Right lobe of liver (tissue), 6 donors: ENCODE measurements at regions not wholly inside any gene's neighbourhood (a gene's known extent, or its start where the extent isn't known, plus 50 kb on each side); places are given as distances from the start of the nearest gene placed in this dataset.

Experiments used
- ATAC-seq, 4 donors: fragments of 200-7000 bp; cut with Tn5 transposase; one replicate each; pipeline ENCODE4 v1.9.1; 2020; ENCODE audit warnings: mild to moderate bottlenecking in 4 of 4, moderate library complexity in 4 of 4
- DNase-seq, 3 donors: peaks; one replicate each; pipeline ENCODE4 v3.0.0-alpha.2; 2020
- H3K27ac ChIP-seq, 3 donors: fragments of 200-600 bp; one replicate each; pipeline ENCODE4 v1.8.0; 2022
- H3K27me3 ChIP-seq, 2 donors: fragments of 200-600 bp; one replicate each; pipeline ENCODE4 v1.8.0; 2022
- H3K36me3 ChIP-seq, 4 donors: fragments of 200-600 bp; sonication (generic) in 1 of 4; one replicate each; pipeline versions ENCODE4 v1.5.1 to v1.8.0; 2017 to 2022; ENCODE audit warnings: control low read depth in 1 of 4
- H3K4me1 ChIP-seq, 4 donors: fragments of 200-600 bp; sonication (generic) in 1 of 4; one replicate each; pipeline versions ENCODE4 v1.5.1 to v1.8.0; 2017 to 2022; ENCODE audit warnings: control low read depth in 1 of 4
- H3K4me3 ChIP-seq, 3 donors: fragments of 200-600 bp; one replicate each; pipeline ENCODE4 v1.8.0; 2022
- H3K9me3 ChIP-seq, 4 donors: fragments of 200-600 bp; sonication (generic) in 1 of 4; one replicate each; pipeline versions ENCODE4 v1.5.1 to v1.8.0; 2017 to 2022; ENCODE audit warnings: control low read depth in 1 of 4
- CTCF ChIP-seq, 4 donors: fragments of 200-600 bp in 3 of 4; fragments of 450-650 bp in 1 of 4; IDR thresholded peaks; one replicate each; pipeline versions ENCODE4 v1.5.1 to v1.8.0; 2016 to 2022; ENCODE audit warnings: antibody characterized with exemption in 4 of 4, mild to moderate bottlenecking in 2 of 4
- POLR2A ChIP-seq: fragments of 450-650 bp; IDR thresholded peaks from one replicate; pipeline ENCODE4 v1.6.1; 2017; ENCODE audit warnings: antibody characterized with exemption, mild to moderate bottlenecking
- WGBS: methylation state at CpG from one replicate; pipeline ENCODE4 v1.1.6; 2018; ENCODE audit warnings: low coverage, low lambda C conversion rate; ENCODE audit not compliant: insufficient coverage; ENCODE audit errors: missing lambda C conversion rate; 5-methylcytosine and 5-hydroxymethylcytosine counted together
- intact Hi-C, 2 donors: fragments of 100-400 bp; cut with DNase I; formaldehyde crosslinking; loops; one replicate each; pipeline versions ENCODE4 v1.11.2 to v1.14.1; 2022
- donor health status: DM: no; HTN: yes; CAD: no.
- donor health status: DM: no; HTN: no; CAD: no.
- donor health status: DM: no; HTN: no; CAD: no.
- donor health status: DM: no; HTN: yes; CAD: no.
- donor health status: DM: no; HTN: yes; CAD: no.

- 44% methylated on average over 1 of the region's 1 CpG for WGBS
- Histone ChIP-seq H3K36me3 (no peaks in the 10 kb centered on the region), H3K27ac (no peak overlapping the region), H3K27me3 (no peaks in the 10 kb centered on the region), H3K9me3 (peaks cover 0 to 3% (median 0%) of the 10 kb centered on the region in 4 donors), H3K4me1 (no peaks in the 10 kb centered on the region), H3K4me3 (no peak overlapping the region)
- intact Hi-C loops: no loop called here
- TF ChIP-seq CTCF (IDR thresholded peaks at IDR 0.05) (no peak), POLR2A (no peak)
- ATAC-seq (no peak), DNase-seq (no peak)
These were observed 538.3 kb downstream of the SLITRK6 start for GRCh38 chr13:85260896-85261295.

GRCh38 chr13:85255978-85256377 lies 543.2 kb downstream of the SLITRK6 start:
- no peak overlapping the region for H3K27ac ChIP-seq
- H3K4me3 ChIP-seq: no peak overlapping the region
- ATAC-seq (no peak), DNase-seq (no peak)
- no peaks in the 10 kb centered on the region for H3K27me3 ChIP-seq
- TF ChIP-seq POLR2A: no peak
- no peak for TF ChIP-seq CTCF (IDR thresholded peaks at IDR 0.05)
- peaks cover 0 to 3% (median 0%) of the 10 kb centered on the region in 4 donors for H3K9me3 ChIP-seq
- no peaks in the 10 kb centered on the region for H3K4me1 ChIP-seq
- intact Hi-C loops: no loop called here
- WGBS: 39% methylated on average over 2 of the region's 2 CpGs
- no peaks in the 10 kb centered on the region for H3K36me3 ChIP-seq

GRCh38 chr13:85254641-85255040 lies 544.6 kb downstream of the SLITRK6 start:
- no peaks in the 10 kb centered on the region for H3K4me1 ChIP-seq
- H3K9me3 ChIP-seq: peaks cover 0 to 3% (median 0%) of the 10 kb centered on the region in 4 donors
- intact Hi-C loops: no loop called here
- no peak for ATAC-seq
- H3K4me3 ChIP-seq: no peak overlapping the region
- H3K27ac ChIP-seq: no peak overlapping the region
- no peaks in the 10 kb centered on the region for H3K27me3 ChIP-seq
- TF ChIP-seq POLR2A (no peak), CTCF (IDR thresholded peaks at IDR 0.05) (no peak)
- H3K36me3 ChIP-seq: no peaks in the 10 kb centered on the region
- DNase-seq: no peak
- WGBS: 58% methylated on average over 6 of the region's 6 CpGs

GRCh38 chr13:85249151-85249550 lies 550.1 kb downstream of the SLITRK6 start:
- no peaks in the 10 kb centered on the region for H3K27me3 ChIP-seq
- intact Hi-C loops: no loop called here
- 71% methylated on average over 1 of the region's 4 CpGs for WGBS
- ATAC-seq: no peak
- H3K27ac ChIP-seq: no peak overlapping the region
- no peaks in the 10 kb centered on the region for H3K9me3 ChIP-seq
- no peak overlapping the region for H3K4me3 ChIP-seq
- DNase-seq: no peak
- TF ChIP-seq CTCF (IDR thresholded peaks at IDR 0.05): no peak
- H3K36me3 ChIP-seq: no peaks in the 10 kb centered on the region
- no peaks in the 10 kb centered on the region for H3K4me1 ChIP-seq

GRCh38 chr13:85247780-85248179 lies 551.4 kb downstream of the SLITRK6 start:
- no peaks in the 10 kb centered on the region for H3K4me1 ChIP-seq
- no peaks in the 10 kb centered on the region for H3K9me3 ChIP-seq
- no peak overlapping the region for H3K27ac ChIP-seq
- ATAC-seq: no peak
- H3K4me3 ChIP-seq: no peak overlapping the region
- no peak for TF ChIP-seq POLR2A
- no peak for TF ChIP-seq CTCF (IDR thresholded peaks at IDR 0.05)
- 56% methylated on average over 3 of the region's 3 CpGs for WGBS
- no peaks in the 10 kb centered on the region for H3K36me3 ChIP-seq
- intact Hi-C loops: no loop called here
- DNase-seq: no peak
- no peaks in the 10 kb centered on the region for H3K27me3 ChIP-seq
